Progenitor cell of endocrine pancreas (in vitro differentiated cells): ENCODE measurements at regions not wholly inside any gene's neighbourhood (a gene's known extent, or its start where the extent isn't known, plus 50 kb on each side); places are given as distances from the start of the nearest gene placed in this dataset.

Experiments used
- DNase-seq: peaks from one replicate; pipeline ENCODE4 v3.0.0; 2021; ENCODE audit warnings: low spot score; ENCODE audit not compliant: unreplicated experiment
- H3K27ac Mint-ChIP-seq: 2 replicates; pipeline ENCODE4 v1.8.0; 2021; ENCODE audit warnings: mild to moderate bottlenecking, moderate library complexity, mixed read lengths
- H3K27me3 Mint-ChIP-seq: 2 replicates; pipeline ENCODE4 v1.8.0; 2021; ENCODE audit warnings: mixed read lengths
- H3K36me3 Mint-ChIP-seq: 2 replicates; pipeline ENCODE4 v1.8.0; 2022; ENCODE audit warnings: mixed read lengths; ENCODE audit not compliant: insufficient read depth
- H3K4me1 Mint-ChIP-seq: 2 replicates; pipeline ENCODE4 v1.8.0; 2021; ENCODE audit warnings: low read depth, mixed read lengths
- H3K4me3 Mint-ChIP-seq: 2 replicates; pipeline ENCODE4 v1.8.0; 2021; ENCODE audit warnings: low read depth, mild to moderate bottlenecking, moderate library complexity, mixed read lengths
- H3K9me3 Mint-ChIP-seq: 2 replicates; pipeline ENCODE4 v1.8.0; 2021; ENCODE audit warnings: low read depth, mixed read lengths
- TF ChIP-seq, protein P1 (sequence below): fragments of 200-600 bp; sonication (generic); IDR thresholded peaks from one replicate; pipeline ENCODE4 v1.5.0; 2021; ENCODE audit warnings: antibody characterized with exemption, mild to moderate bottlenecking; ENCODE audit not compliant: unreplicated experiment

DNA sequence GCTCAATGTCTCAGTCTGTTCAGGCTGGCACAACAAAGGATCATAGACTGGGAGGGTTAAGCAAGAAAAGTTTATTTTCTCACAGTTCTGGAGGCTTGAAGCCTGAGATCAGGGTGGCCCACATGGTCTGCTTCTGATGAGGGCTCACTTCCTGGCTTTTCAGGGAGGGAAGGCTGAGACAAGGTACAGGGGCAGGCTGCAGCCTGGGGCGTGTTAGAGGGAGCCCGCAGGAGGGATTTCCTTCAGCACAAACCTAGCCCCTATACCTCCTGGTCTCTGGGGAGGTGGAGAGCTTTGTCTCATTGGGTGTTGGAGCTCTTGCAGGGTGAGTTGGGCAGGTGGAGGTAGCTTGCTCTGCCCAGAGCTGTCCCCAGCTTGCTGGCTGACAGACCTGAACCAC lies 81.1 kb upstream of the GPR6 start:
- TF ChIP-seq, protein P1, sequence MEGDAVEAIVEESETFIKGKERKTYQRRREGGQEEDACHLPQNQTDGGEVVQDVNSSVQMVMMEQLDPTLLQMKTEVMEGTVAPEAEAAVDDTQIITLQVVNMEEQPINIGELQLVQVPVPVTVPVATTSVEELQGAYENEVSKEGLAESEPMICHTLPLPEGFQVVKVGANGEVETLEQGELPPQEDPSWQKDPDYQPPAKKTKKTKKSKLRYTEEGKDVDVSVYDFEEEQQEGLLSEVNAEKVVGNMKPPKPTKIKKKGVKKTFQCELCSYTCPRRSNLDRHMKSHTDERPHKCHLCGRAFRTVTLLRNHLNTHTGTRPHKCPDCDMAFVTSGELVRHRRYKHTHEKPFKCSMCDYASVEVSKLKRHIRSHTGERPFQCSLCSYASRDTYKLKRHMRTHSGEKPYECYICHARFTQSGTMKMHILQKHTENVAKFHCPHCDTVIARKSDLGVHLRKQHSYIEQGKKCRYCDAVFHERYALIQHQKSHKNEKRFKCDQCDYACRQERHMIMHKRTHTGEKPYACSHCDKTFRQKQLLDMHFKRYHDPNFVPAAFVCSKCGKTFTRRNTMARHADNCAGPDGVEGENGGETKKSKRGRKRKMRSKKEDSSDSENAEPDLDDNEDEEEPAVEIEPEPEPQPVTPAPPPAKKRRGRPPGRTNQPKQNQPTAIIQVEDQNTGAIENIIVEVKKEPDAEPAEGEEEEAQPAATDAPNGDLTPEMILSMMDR = no peak
- peaks cover 11% of the 10 kb centered on the region for H3K9me3 Mint-ChIP-seq
- peaks cover 2% of the 10 kb centered on the region for H3K36me3 Mint-ChIP-seq
- H3K4me1 Mint-ChIP-seq = peaks cover 10% of the 10 kb centered on the region
- H3K27me3 Mint-ChIP-seq = no peaks in the 10 kb centered on the region
- H3K27ac Mint-ChIP-seq = no peak overlapping the region
- DNase-seq = no peak
- no peak overlapping the region for H3K4me3 Mint-ChIP-seq

DNA sequence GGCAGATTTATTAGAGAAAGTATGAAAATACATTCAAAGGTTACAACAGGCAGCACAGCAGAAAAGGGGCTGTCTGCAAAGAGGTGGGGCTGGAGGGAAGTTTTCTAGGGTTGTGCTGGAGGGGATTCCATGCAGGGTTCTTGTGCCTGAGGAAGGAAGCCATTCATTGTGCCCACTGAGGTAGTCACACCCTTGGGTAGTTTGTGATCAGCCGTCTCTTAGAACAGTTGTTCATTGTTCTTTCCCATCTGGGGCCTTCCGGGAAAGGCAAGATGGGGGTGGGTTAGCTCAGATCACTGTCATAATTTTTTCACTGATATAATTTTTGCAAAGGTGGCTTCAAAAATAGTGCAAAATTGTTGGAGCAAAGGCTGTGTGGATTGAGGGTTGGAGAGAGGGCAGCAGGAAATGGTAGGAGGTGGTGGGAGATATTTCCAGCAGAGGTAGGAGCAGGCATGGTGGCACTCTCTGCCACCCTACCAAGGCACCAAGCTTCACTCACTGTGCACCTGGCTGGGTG lies 80.5 kb upstream of the GPR6 start:
- no peak for DNase-seq
- Mint-ChIP-seq H3K36me3 (peaks cover 2% of the 10 kb centered on the region), H3K4me1 (peaks cover 7% of the 10 kb centered on the region), H3K27me3 (peaks cover under 1% of the 10 kb centered on the region), H3K4me3 (no peak overlapping the region), H3K9me3 (peaks cover 11% of the 10 kb centered on the region), H3K27ac (no peak overlapping the region)
- TF ChIP-seq, protein P1 = no peak

DNA sequence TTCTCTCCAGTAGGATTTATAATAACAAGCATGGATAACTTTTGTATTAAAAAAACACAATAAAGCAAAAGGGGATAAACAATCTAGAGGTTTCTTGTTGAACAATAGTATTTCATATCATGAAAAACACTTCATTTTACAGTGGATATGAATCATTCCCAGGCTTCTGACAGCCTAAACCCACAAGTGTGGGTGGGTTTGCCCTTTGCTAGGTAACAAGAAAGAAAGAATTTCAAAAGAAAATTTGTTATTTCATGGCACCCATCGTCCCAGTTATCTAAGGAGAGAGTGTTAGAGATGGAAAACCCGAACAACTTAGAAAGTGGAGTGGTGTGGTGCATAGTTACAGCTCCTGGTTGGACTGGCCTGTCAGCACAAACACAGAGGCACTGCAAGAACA lies 76.1 kb upstream of the GPR6 start:
- no peak overlapping the region for H3K27ac Mint-ChIP-seq
- H3K9me3 Mint-ChIP-seq = no peaks in the 10 kb centered on the region
- TF ChIP-seq, protein P1 = no peak
- no peak overlapping the region for H3K4me3 Mint-ChIP-seq
- H3K27me3 Mint-ChIP-seq = peaks cover 8% of the 10 kb centered on the region
- no peak for DNase-seq
- H3K36me3 Mint-ChIP-seq = no peaks in the 10 kb centered on the region
- H3K4me1 Mint-ChIP-seq = no peaks in the 10 kb centered on the region

DNA sequence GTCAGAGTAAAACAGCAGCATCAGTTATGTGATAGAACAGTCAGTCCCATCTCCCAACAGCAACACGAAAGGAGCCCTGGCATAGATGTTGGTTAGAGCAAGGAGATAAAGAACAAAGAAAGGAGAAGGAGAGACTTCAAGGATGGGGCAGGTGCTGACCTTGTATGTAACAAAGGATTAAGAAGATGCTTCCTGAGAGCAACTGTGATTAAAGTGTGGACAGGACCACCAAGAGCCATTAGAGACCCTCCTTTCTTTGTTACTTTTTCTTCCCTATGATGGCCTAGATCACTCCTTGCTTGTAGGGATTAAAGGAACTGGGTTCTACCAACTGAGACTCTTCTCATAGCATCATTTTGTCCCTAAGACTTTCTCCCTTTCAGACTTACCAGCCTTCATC lies 75.2 kb upstream of the GPR6 start:
- Mint-ChIP-seq H3K9me3 (no peaks in the 10 kb centered on the region), H3K4me1 (no peaks in the 10 kb centered on the region)

DNA sequence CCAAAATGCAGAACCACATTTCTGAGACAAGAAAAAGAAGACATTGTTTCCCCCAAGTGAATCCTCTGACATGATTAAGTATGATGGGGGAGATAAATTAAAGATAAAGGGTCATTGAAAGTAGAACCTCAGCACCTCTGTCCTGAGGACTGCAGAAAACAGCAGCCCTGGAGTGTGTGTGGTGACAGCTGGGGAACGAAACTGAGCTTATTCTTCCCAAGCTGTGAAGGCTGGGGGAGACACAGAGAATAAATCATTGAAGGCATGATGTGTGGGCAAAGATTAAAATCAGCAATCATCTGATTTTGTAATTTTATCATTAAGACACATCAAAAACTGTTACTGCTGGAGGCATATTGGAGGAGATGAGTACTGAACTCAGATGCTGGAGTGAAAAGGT lies 67.5 kb upstream of the GPR6 start:
- H3K27me3 Mint-ChIP-seq = peaks cover 2% of the 10 kb centered on the region
- no peak overlapping the region for H3K27ac Mint-ChIP-seq
- no peak overlapping the region for H3K4me3 Mint-ChIP-seq
- no peaks in the 10 kb centered on the region for H3K36me3 Mint-ChIP-seq
- peaks cover 25% of the 10 kb centered on the region for H3K4me1 Mint-ChIP-seq
- TF ChIP-seq, protein P1 = no peak
- no peaks in the 10 kb centered on the region for H3K9me3 Mint-ChIP-seq
- no peak for DNase-seq

More for the DNA sequence above, 75.2 kb upstream of the GPR6 start:
- H3K27me3 Mint-ChIP-seq = peaks cover 8% of the 10 kb centered on the region
- no peak for DNase-seq
- no peak overlapping the region for H3K4me3 Mint-ChIP-seq
- no peak overlapping the region for H3K27ac Mint-ChIP-seq
- TF ChIP-seq, protein P1 = no peak
- H3K36me3 Mint-ChIP-seq = no peaks in the 10 kb centered on the region
